ENCODE measurements at regions not wholly inside any gene's neighbourhood (a gene's known extent, or its start where the extent isn't known, plus 50 kb on each side); places are given as distances from the start of the nearest gene placed in this dataset.

- no peaks in the 10 kb centered on the region for H3F3A ChIP-seq (replicated peaks; ENCODE audit: low read depth)
- H3K4me1 Mint-ChIP-seq, result no peaks in the 10 kb centered on the region
- no peaks in the 10 kb centered on the region for H3K36me3 Mint-ChIP-seq (ENCODE audit: low read depth)
- H3K4me3 ChIP-seq, result no peak overlapping the region
- H4K20me1 ChIP-seq (replicated peaks; ENCODE audit: insufficient read depth), result no peaks in the 10 kb centered on the region
- no peaks in the 10 kb centered on the region for H3K9me2 ChIP-seq (ENCODE audit: insufficient read depth)
- H3K9me3 Mint-ChIP-seq, result no peaks in the 10 kb centered on the region
- DNase-seq (ENCODE audit: low spot score), result no peak
- no peak overlapping the region for H3K27ac ChIP-seq (ENCODE audit: low read depth)
- H3K79me2 ChIP-seq (replicated peaks; ENCODE audit: insufficient read depth), result no peaks in the 10 kb centered on the region
- no peaks in the 10 kb centered on the region for H3K4me1 ChIP-seq (ENCODE audit: insufficient read depth)
- H3K4me2 ChIP-seq, result no peak overlapping the region
- no peaks in the 10 kb centered on the region for H3K36me3 ChIP-seq (ENCODE audit: insufficient read depth)
- TF ChIP-seq ZNF462 (CRISPR knock-in tag; IDR thresholded peaks at IDR 0.05) (no peak), CTCF (conservative IDR thresholded peaks at IDR 0.05; ENCODE audit: low read depth in 2 of 2) (no peak), STAT1 (IDR thresholded peaks at IDR 0.05; ENCODE audit: unreplicated experiment) (no peak), NANOG (IDR thresholded peaks at IDR 0.05; ENCODE audit: borderline replicate concordance) (no peak), ZNF331 (CRISPR knock-in tag; IDR thresholded peaks at IDR 0.05; ENCODE audit: low read depth) (no peak), POLR2AphosphoS5 (IDR thresholded peaks at IDR 0.05; ENCODE audit: low read depth) (no peak), ZNF114 (CRISPR knock-in tag; IDR thresholded peaks at IDR 0.05) (no peak), REST (IDR thresholded peaks at IDR 0.05; ENCODE audit: unreplicated experiment) (no peak), ETS1 (IDR thresholded peaks at IDR 0.05) (no peak), EZH2phosphoT487 (IDR thresholded peaks at IDR 0.05; ENCODE audit: unreplicated experiment) (no peak), JUNB (IDR thresholded peaks at IDR 0.05; ENCODE audit: unreplicated experiment) (no peak), CREB1 (CRISPR knock-in tag; IDR thresholded peaks at IDR 0.05; ENCODE audit: low read depth) (no peak), EZH2 (IDR thresholded peaks at IDR 0.05; ENCODE audit: low read depth, unreplicated experiment) (no peak)
- H3K4me3 Mint-ChIP-seq, result no peak overlapping the region
- H3K27me3 Mint-ChIP-seq (ENCODE audit: insufficient read depth, low read depth, poor library complexity), result peaks cover 1% of the 10 kb centered on the region
- ATAC-seq, result no peak
- no peaks in the 10 kb centered on the region for H3K27me3 ChIP-seq (ENCODE audit: insufficient read depth)
- H3K27ac Mint-ChIP-seq, result no peak overlapping the region
- no peak overlapping the region for H2AFZ ChIP-seq
These were observed 101.7 kb upstream of the MYO10 start for GRCh38 chr5:17037751-17038150.
